ENCODE measurements at regions not wholly inside any gene's neighbourhood (a gene's known extent, or its start where the extent isn't known, plus 50 kb on each side); places are given as distances from the start of the nearest gene placed in this dataset.

DNA sequence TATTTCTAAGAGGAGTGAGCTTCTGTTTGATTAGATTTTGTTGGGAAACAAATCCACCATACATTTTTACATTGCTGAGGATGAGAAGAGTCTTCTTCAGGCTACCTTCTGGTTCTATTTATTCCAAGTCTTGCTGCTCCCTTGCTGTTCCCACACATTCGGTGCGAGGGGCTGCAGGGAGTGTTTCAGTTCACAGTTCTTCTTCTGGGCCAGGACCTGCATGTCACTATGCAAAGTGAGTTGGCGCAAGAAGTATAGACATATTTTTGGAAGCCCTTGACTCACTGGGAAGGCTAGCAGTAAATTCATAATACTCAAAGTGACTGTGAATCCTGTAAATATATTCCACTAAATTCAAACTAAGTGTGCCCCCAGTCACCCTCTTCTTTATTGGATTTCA is 657.9 kb downstream of the TAF11L14 start:
- TF ChIP-seq, protein P1, sequence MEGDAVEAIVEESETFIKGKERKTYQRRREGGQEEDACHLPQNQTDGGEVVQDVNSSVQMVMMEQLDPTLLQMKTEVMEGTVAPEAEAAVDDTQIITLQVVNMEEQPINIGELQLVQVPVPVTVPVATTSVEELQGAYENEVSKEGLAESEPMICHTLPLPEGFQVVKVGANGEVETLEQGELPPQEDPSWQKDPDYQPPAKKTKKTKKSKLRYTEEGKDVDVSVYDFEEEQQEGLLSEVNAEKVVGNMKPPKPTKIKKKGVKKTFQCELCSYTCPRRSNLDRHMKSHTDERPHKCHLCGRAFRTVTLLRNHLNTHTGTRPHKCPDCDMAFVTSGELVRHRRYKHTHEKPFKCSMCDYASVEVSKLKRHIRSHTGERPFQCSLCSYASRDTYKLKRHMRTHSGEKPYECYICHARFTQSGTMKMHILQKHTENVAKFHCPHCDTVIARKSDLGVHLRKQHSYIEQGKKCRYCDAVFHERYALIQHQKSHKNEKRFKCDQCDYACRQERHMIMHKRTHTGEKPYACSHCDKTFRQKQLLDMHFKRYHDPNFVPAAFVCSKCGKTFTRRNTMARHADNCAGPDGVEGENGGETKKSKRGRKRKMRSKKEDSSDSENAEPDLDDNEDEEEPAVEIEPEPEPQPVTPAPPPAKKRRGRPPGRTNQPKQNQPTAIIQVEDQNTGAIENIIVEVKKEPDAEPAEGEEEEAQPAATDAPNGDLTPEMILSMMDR (IDR thresholded peaks at IDR 0.05): no peak
- no peak for TF ChIP-seq POLR2A (IDR thresholded peaks at IDR 0.05)
- TF ChIP-seq EP300 (IDR thresholded peaks at IDR 0.05): no peak
